Kidney (tissue), 13 donors: ENCODE measurements at regions not wholly inside any gene's neighbourhood (a gene's known extent, or its start where the extent isn't known, plus 50 kb on each side); places are given as distances from the start of the nearest gene placed in this dataset.
A peak's percentile ranks its signal among the peaks of the same experiment; 100 is the strongest.

Experiments
- DNase-seq, 5 donors: peaks; one replicate each; pipeline ENCODE4 v3.0.0-alpha.2; 2013 to 2020
- FAIRE-seq: peaks from 2 replicates; lab custom pipeline; 2012; peaks lifted over from hg19 to GRCh38; lab: Jason Lieb, UNC
- H3K27ac ChIP-seq, 2 donors: one replicate each; pipeline ENCODE4 v1.7.0; 2013; ENCODE audit warnings: low read depth in 2 of 2, low read length in 2 of 2, inconsistent platforms in 1 of 2
- H3K27me3 ChIP-seq: one replicate; pipeline ENCODE4 v1.7.1; 2013; ENCODE audit warnings: low read length, inconsistent platforms; ENCODE audit not compliant: control insufficient read depth, insufficient read depth
- H3K36me3 ChIP-seq, 3 donors: one replicate each; pipeline versions ENCODE4 v1.7.0 to v1.7.1; 2013; ENCODE audit warnings: low read length in 3 of 3, control low read depth in 1 of 3, inconsistent platforms in 1 of 3; ENCODE audit not compliant: insufficient read depth in 3 of 3, control insufficient read depth in 2 of 3
- H3K4me1 ChIP-seq, 3 donors: one replicate each; pipeline versions ENCODE4 v1.7.0 to v1.7.1; 2013; ENCODE audit warnings: low read length in 3 of 3, inconsistent platforms in 1 of 3, low read depth in 1 of 3; ENCODE audit not compliant: control insufficient read depth in 2 of 3, insufficient read depth in 2 of 3
- H3K4me3 ChIP-seq, 3 donors: one replicate each; pipeline versions ENCODE4 v1.7.0 to v1.8.1; 2013; ENCODE audit warnings: low read length in 3 of 3, control low read depth in 1 of 3, inconsistent platforms in 1 of 3
- H3K9ac ChIP-seq, 3 donors: one replicate each; pipeline versions ENCODE4 v1.7.0 to v1.7.1; 2013; ENCODE audit warnings: low read length in 3 of 3, control low read depth in 1 of 3, inconsistent platforms in 1 of 3
- H3K9me3 ChIP-seq, 3 donors: one replicate each; pipeline versions ENCODE4 v1.7.0 to v1.7.1; 2013; ENCODE audit warnings: low read length in 3 of 3, control low read depth in 1 of 3, inconsistent platforms in 1 of 3; ENCODE audit not compliant: control insufficient read depth in 2 of 3, insufficient read depth in 1 of 3
- intact Hi-C: fragments of 100-400 bp; cut with DNase I; formaldehyde crosslinking; loops from one replicate; pipeline ENCODE4 v1.11.1; 2022
- TF ChIP-seq, protein P1 (sequence below): IDR thresholded peaks from 3 replicates; pipeline ENCODE4 v1.5.1; 2012; ENCODE audit warnings: mild to moderate bottlenecking, moderate library complexity, borderline replicate concordance; ENCODE audit not compliant: insufficient read depth; ENCODE audit errors: extremely low read depth
- donor health status: control.
- donor health status: control.
- donor health status: control.
- donor health status: control.
- donor health status: control.
- donor health status: DM: yes; HTN: yes; CAD: no.
- donor health status: Normal renal cell carcinoma (clear cell type).

DNA sequence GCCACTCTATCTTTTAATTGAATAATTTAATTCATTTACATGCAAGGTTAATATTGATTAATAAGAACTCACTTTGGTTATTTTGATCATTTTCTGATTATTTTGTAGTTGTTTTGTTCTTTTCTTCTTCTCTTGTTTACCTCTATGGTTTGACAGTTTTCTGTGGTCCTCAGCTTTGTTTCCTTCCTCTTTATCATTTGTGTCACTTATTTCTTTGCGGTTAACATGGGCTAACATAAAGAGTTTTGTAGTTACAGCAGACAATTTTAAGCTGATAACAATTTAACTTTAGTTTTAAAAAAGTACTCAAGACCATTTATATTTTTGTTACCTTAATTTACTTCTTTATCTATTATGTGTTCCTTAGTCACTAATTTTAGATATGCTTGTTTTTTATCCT lies 1032.8 kb upstream of the RAG2 start:
- H3K9me3 ChIP-seq = no peaks in the 10 kb centered on the region
- DNase-seq = no peak
- TF ChIP-seq, protein P1, sequence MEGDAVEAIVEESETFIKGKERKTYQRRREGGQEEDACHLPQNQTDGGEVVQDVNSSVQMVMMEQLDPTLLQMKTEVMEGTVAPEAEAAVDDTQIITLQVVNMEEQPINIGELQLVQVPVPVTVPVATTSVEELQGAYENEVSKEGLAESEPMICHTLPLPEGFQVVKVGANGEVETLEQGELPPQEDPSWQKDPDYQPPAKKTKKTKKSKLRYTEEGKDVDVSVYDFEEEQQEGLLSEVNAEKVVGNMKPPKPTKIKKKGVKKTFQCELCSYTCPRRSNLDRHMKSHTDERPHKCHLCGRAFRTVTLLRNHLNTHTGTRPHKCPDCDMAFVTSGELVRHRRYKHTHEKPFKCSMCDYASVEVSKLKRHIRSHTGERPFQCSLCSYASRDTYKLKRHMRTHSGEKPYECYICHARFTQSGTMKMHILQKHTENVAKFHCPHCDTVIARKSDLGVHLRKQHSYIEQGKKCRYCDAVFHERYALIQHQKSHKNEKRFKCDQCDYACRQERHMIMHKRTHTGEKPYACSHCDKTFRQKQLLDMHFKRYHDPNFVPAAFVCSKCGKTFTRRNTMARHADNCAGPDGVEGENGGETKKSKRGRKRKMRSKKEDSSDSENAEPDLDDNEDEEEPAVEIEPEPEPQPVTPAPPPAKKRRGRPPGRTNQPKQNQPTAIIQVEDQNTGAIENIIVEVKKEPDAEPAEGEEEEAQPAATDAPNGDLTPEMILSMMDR = no peak
- no peak overlapping the region for H3K9ac ChIP-seq
- no peaks in the 10 kb centered on the region for H3K4me1 ChIP-seq
- intact Hi-C loops = no loop called here
- H3K27me3 ChIP-seq = no peaks in the 10 kb centered on the region
- no peak overlapping the region for H3K27ac ChIP-seq
- no peak overlapping the region for H3K4me3 ChIP-seq
- H3K36me3 ChIP-seq = no peaks in the 10 kb centered on the region
- no peak for FAIRE-seq

DNA sequence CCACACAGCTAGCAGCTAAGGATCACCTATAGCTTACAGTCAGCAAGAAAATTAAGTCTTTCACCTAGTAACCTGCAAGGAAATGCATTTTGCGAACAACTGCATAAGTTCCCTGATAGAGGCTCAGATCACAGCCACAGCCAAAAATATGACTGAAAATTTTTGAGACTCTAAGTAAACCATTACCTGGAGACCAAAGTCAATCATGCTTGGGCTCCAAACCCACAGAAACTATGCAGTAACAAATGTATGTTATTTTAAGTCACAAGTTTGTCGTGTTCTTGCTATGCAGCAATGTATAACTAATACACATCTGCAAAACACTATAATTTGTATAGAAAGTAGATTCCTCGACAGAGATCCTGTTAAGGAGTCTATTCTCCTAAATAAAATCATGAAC lies 1025.7 kb upstream of the RAG2 start:
- no peak for DNase-seq
- Histone ChIP-seq H3K4me1 (no peaks in the 10 kb centered on the region), H3K9me3 (no peaks in the 10 kb centered on the region), H3K27me3 (no peaks in the 10 kb centered on the region), H3K4me3 (no peak overlapping the region), H3K9ac (no peak overlapping the region), H3K27ac (no peak overlapping the region), H3K36me3 (no peaks in the 10 kb centered on the region)
- FAIRE-seq = no peak
- TF ChIP-seq, protein P1 = no peak
- intact Hi-C loops = no loop called here

DNA sequence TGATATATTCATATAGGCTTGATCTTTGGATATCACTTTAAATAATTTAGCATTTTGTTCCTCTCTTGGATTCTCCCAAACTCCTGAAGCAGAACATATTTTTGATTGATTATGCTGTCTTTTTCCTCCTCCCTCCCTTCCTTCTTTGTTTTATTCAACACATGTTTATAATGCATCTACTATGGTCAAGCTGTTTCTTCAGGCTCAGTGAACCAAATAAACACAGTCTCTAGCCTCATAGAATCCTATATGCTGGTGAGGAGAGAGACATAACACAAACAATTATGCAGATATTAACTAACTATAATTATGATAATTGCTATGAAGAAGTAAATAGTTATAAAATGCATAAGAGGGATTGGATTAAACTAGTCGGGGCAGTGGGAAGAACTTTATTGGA lies 1023.6 kb upstream of the RAG2 start:
- no peaks in the 10 kb centered on the region for H3K36me3 ChIP-seq
- no peaks in the 10 kb centered on the region for H3K4me1 ChIP-seq
- no peak overlapping the region for H3K27ac ChIP-seq
- no peaks in the 10 kb centered on the region for H3K27me3 ChIP-seq
- intact Hi-C loops = no loop called here
- TF ChIP-seq, protein P1 = no peak
- H3K4me3 ChIP-seq = no peak overlapping the region
- no peak overlapping the region for H3K9ac ChIP-seq
- no peaks in the 10 kb centered on the region for H3K9me3 ChIP-seq
- FAIRE-seq (no peak), DNase-seq (peak in 1 of 5 donors; percentile 13)

DNA sequence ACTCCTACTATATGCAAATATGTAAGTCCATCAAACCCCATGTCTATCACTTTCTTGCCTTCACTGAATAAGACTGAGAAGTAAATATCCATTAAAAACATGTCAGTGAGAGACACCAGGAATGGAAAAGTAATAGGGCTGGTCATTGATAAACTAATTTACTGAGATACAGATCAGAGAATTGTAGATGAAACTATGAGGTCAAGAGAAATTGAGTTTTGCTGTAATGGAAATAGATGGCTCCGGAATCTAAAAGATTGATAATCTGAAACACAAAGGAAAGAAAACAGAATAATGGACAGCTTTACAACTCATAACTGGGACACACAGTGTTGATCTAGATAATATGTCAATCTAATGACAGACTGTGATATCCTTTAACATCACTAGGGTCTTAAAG lies 1018.3 kb upstream of the RAG2 start:
- intact Hi-C loops = no loop called here
- DNase-seq (no peak), FAIRE-seq (no peak)
- H3K27me3 ChIP-seq = no peaks in the 10 kb centered on the region
- no peaks in the 10 kb centered on the region for H3K36me3 ChIP-seq
- TF ChIP-seq, protein P1 = no peak
- no peak overlapping the region for H3K27ac ChIP-seq
- H3K9ac ChIP-seq = no peak overlapping the region
- H3K9me3 ChIP-seq = no peaks in the 10 kb centered on the region
- no peaks in the 10 kb centered on the region for H3K4me1 ChIP-seq
- H3K4me3 ChIP-seq = no peak overlapping the region
